Occipital lobe (tissue), 1 donor: ENCODE measurements at regions not wholly inside any gene's neighbourhood (a gene's known extent, or its start where the extent isn't known, plus 50 kb on each side); places are given as distances from the start of the nearest gene placed in this dataset.
A peak's percentile ranks its signal among the peaks of the same experiment; 100 is the strongest.

Source experiments
- DNase-seq: peaks from one replicate; lab custom pipeline; 2025; lab: John Stamatoyannopoulos, UW

DNA sequence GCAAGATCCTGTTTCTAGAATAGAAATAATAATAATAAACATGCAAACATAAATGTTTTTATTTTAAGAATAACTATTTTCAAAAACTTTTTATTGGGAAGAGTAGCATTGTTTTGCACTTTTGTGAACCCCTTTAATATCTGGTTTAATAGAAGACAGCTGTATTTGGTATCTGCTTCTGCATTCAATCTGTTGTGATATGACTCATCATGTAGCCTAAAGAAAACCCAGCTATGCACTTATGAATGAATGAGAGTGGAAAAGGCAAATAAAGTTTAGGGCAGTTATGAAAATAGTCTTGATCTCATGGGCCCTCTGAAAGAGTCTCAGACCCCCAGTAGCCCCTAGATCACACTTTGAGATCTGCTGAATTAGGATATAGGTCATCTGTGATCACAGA is 100.4 kb upstream of the PPP2R3A start:
- DNase-seq: no peak

DNA sequence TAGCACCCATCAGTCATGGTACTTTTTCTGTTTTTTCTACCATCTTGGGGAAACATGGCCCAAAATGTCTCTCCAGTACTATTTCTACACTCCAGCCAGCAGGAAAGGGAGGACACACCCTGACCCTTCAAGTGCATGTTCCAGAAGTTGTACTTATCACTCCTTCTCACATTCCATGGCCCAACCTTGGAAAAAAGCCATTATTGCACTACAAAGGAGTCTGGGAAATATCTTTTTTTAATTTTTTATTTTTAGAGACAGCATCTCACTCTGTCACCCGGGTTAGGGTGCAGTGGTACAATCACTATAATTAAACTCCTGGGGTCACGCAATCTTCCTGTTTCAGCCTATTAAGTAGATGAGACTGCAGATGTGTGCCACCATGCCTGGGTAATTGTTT is 100.0 kb upstream of the PPP2R3A start:
- no peak for DNase-seq

DNA sequence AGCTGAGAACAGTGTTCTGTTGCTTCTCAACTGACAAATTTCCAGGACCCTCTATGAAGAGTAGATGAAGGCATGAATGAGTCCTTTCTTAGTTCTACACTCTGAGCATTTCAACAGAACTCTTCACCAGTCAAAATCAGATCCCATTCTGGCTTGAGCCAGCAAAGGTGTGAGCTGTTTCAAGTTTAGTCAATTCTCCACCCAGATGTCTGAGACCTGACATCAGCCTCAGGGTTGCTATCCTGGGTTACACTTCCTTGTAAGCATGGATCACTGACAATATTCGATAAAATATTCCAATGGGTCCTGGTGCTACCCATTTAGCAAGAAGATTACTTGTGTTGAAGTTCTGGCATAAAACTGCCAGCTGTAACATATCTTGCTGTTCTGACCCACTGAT is 97.6 kb upstream of the PPP2R3A start:
- DNase-seq: no peak

DNA sequence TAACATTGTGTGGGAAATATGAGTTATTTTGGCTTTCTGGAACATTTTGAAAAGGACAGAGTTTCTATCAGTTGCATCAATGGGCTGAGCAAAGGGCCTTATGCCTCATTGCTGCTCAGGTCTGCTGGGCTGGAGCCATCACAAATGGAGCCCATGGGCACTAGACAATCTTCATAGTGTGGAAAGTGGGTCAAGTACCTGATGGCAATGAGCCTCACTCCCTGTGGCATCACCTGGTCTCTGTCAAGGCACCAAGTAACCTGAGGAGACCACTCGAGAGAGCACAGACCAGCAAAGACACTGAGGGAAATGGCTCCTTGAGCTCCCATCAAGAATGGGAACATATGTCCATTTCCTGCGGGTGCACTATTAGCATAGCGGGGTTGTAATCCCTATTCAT is 96.7 kb upstream of the PPP2R3A start:
- no peak for DNase-seq

DNA sequence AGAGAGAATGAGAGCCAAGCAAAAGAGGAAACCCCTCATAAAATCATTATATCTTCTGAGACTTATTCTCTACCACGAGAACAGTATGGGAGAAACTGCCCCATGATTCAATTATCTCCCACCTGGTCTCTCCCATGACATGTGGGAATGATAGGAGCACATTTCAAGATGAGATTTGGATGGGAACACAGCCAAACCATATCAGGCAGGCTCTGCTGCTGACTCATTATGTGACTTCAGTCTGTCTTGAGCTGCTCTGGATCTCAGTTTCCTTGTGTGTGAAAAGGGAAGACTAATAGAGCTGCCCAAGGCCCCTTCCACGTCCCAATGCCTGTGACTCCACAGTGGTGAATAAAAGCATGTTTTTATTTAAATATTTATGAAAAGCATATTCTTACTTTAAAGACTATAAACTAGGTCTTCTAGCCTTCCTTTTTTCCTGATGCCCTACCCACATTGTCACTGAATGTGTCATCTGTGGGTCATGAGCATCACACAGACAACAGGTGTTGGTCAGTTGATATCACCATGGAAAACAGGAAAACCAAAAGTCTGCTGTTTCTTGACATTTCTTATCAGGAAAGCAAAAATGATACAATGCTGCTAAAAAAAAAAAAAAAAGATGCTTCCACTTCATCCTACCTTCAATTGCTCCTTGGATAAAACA is 96.0 kb upstream of the PPP2R3A start:
- no peak for DNase-seq

GRCh38 chr3:135871311-135871710 is 94.2 kb upstream of the PPP2R3A start:
- DNase-seq: no peak

DNA sequence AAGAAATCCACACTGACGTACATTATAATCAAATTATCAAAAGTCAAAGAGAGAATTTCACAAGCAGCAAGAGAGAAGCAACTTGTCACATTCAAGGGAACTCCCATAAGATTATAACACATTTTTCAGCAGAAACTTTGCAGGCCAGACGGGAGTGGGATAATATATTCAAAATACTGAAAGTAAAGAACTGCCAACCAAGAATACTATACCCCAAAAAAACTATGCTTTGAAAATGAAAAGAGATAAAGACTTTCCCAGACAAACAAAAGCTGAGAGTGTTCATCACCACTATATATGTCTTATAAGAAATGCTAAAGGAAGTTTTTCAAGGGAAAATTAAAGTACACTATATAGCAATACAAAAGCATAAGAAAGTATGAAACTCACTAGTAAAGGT is 91.5 kb upstream of the PPP2R3A start:
- DNase-seq: no peak

- no peak for DNase-seq
Measured at GRCh38 chr3:135878501-135878900, 87.0 kb upstream of the PPP2R3A start.

DNA sequence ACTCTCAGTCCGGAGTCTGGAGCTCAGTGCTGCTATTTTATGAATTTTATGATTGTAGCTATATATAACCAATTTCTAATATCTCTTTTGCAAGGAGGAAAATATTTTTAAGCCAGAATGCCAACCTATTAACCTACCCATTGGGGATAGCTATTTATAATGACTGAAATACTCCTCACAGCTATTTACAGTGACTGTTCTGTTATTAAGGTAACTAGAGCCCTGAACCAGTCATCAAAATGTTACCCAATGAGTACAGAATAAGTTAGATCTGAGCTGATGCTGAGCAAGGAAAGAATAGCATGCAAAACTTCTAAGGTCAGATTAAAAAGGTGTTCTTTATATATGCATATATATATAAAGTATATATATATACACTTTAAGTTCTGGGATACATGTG is 79.6 kb upstream of the PPP2R3A start:
- no peak for DNase-seq

- no peak for DNase-seq
Measured at GRCh38 chr3:135887220-135887619, 78.3 kb upstream of the PPP2R3A start.

GRCh38 chr3:135889443-135889842 is 76.1 kb upstream of the PPP2R3A start:
- no peak for DNase-seq

- no peak for DNase-seq
Measured at GRCh38 chr3:135891121-135891520, 74.4 kb upstream of the PPP2R3A start.

DNA sequence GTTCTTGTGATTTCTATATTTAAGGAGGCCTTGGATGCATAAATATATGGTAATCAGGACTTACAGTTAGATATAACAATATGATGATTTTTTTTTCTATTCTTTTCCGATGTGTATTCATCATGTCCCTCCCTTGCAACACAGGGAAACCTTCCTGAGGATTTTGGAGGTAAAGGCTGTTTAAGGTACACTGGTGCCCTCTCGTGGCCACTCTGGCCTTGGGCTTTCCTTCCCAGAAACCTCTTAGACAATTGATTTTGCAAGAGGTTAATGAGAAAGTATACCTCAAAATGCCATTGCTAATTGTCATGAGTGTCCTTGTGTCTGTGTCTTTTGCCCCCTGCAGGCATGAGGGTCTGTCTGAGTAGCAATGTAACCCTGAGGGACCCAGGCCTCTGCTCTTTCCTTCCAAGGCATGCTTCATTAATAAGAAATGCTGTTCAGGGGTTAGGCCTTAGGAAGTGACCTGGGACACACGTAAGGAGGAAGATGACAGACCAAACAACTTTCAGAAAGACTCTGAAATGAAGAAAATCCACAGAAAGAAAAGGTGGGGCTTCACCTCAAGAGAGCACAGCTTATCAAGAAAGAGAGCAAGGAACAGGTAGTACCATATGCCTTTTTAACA is 70.3 kb upstream of the PPP2R3A start:
- DNase-seq: peak; percentile 55

DNA sequence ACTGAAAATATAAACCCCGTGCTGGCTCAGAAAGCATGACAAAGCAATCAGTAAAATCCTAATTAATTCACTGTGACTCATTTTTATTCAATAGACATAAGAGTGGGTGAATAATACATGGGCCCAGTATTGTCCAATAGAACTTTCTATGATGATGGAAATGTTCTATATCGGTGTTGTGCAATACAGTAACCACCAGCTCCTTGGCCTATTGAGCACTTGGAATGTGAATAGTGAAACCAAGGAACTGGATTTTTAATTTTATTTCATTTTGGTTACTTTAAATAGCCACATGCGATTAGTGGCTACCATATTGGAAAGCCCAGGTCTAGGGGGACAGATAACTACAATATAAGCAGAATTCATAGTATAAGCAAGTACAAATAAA is 69.8 kb upstream of the PPP2R3A start:
- no peak for DNase-seq

GRCh38 chr3:135896613-135897012 is 68.9 kb upstream of the PPP2R3A start:
- DNase-seq: no peak

- no peak for DNase-seq
Measured at GRCh38 chr3:135897715-135898114, 67.8 kb upstream of the PPP2R3A start.

- DNase-seq: no peak
Measured at GRCh38 chr3:135898774-135899173, 66.8 kb upstream of the PPP2R3A start.

- DNase-seq: no peak
Measured at GRCh38 chr3:135905058-135905724, 60.3 kb upstream of the PPP2R3A start.

- no peak for DNase-seq
Measured at GRCh38 chr3:135907422-135908165, 57.9 kb upstream of the PPP2R3A start.

- DNase-seq: no peak
Measured at GRCh38 chr3:135908225-135908624, 57.3 kb upstream of the PPP2R3A start.

GRCh38 chr3:135908737-135909136 is 56.8 kb upstream of the PPP2R3A start:
- no peak for DNase-seq

DNA sequence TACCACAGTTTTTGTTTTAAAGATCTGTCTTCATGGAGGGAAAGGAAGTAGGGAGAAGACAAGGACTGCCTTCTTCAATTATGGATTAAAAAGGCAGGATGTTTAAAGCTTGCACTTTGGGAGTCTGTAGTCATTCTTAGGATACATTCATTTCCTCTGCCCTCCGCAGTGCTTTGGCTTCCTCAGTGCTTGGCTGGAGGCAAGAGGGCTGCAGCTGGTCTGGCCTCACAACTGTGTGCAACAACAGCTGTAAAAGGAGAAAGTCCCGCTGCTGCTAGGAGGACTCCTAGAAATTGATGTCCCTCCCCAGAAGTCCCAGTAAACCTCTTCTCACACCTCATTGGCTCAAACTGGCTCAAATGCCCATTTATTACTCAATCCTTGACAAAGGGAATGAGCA is 54.4 kb upstream of the PPP2R3A start:
- DNase-seq: no peak
